ENCODE measurements at regions not wholly inside any gene's neighbourhood (a gene's known extent, or its start where the extent isn't known, plus 50 kb on each side); places are given as distances from the start of the nearest gene placed in this dataset.

- TF ChIP-seq CTCF (IDR thresholded peaks at IDR 0.05) (no peak), POLR2A (IDR thresholded peaks at IDR 0.05) (no peak)
Observed at GRCh38 chr4:91936311-91936710, 367.5 kb upstream of the GRID2 start.

All from heart left ventricle (tissue), 13 donors.